ENCODE measurements at regions not wholly inside any gene's neighbourhood (a gene's known extent, or its start where the extent isn't known, plus 50 kb on each side); places are given as distances from the start of the nearest gene placed in this dataset.

GRCh38 chr12:107487011-107487680 is 198.5 kb upstream of the PWP1 start:
- in situ Hi-C loops (cut with HindIII; ENCODE audit: extremely low pct_ligation_motif_present, low pct_unique_long_range_greater_than_20kb): no loop called here

More at GRCh38 chr12:107487011-107487680, 198.5 kb upstream of the PWP1 start:
- no peak overlapping the region for H3K9ac ChIP-seq (ENCODE audit: insufficient read depth, low read depth, low read length)
- H3K27ac ChIP-seq (ENCODE audit: extremely low read length, insufficient read depth, low read length): no peak overlapping the region
- ATAC-seq: no peak
- no peaks in the 10 kb centered on the region for H3K36me3 ChIP-seq (replicated peaks in 1 of 2; ENCODE audit: control insufficient read depth in 1 of 2, insufficient read depth in 2 of 2, low read length in 2 of 2)
- no peak overlapping the region for H3K4me3 ChIP-seq (replicated peaks in 1 of 3; ENCODE audit: insufficient read depth in 1 of 3, low read depth in 2 of 3, low read length in 3 of 3)
- H2AFZ ChIP-seq (ENCODE audit: low read length): no peak overlapping the region
- H3K4me1 ChIP-seq (ENCODE audit: insufficient read depth, low read length): peaks cover 41% of the 10 kb centered on the region
- POLR2A ChIA-PET: no interaction called here
- TF ChIP-seq ZNF580 (CRISPR knock-in tag; IDR thresholded peaks at IDR 0.05; ENCODE audit: borderline replicate concordance, low read depth) (no peak), PCBP1 (IDR thresholded peaks at IDR 0.05; ENCODE audit: borderline replicate concordance, low read depth, low read length) (no peak), HOXA9 (CRISPR knock-in tag; IDR thresholded peaks at IDR 0.05; ENCODE audit: borderline replicate concordance) (no peak), ERF (CRISPR knock-in tag; IDR thresholded peaks at IDR 0.05) (no peak), SKIL (CRISPR knock-in tag; IDR thresholded peaks at IDR 0.05; ENCODE audit: borderline replicate concordance) (no peak), HDAC2 (CRISPR knock-in tag; IDR thresholded peaks at IDR 0.05) (no peak), TOPORS (CRISPR knock-in tag; IDR thresholded peaks at IDR 0.05) (no peak), BORCS8-MEF2B (CRISPR knock-in tag; IDR thresholded peaks at IDR 0.05) (no peak), RBAK (CRISPR knock-in tag; IDR thresholded peaks at IDR 0.05) (no peak), ZNF790 (CRISPR knock-in tag; IDR thresholded peaks at IDR 0.05; ENCODE audit: borderline replicate concordance) (no peak), ZNF552 (CRISPR knock-in tag; IDR thresholded peaks at IDR 0.05; ENCODE audit: borderline replicate concordance) (no peak)
- H3K27me3 ChIP-seq (ENCODE audit: control insufficient read depth in 1 of 2, insufficient read depth in 2 of 2, low read length in 2 of 2): no peaks in the 10 kb centered on the region
- DNase-seq (ENCODE audit: low spot score): no peak
- 74% methylated on average over 2 of the region's 2 CpGs for WGBS (ENCODE audit: low lambda C conversion rate)
- H3K79me2 ChIP-seq (ENCODE audit: insufficient read depth, low read length): no peaks in the 10 kb centered on the region
- CTCF ChIA-PET (ENCODE audit: low intra/inter-chr PET ratio, low total read pairs): no interaction called here
- no TSS peak for BruUV-seq (replicated peaks)
- no peaks in the 10 kb centered on the region for H4K20me1 ChIP-seq (ENCODE audit: insufficient read depth, low read length)
- H3K4me2 ChIP-seq (ENCODE audit: low read depth, low read length): no peak overlapping the region
- intact Hi-C loops (cut with micrococcal nuclease; ENCODE audit: unreplicated experiment): no loop called here
- no peaks in the 10 kb centered on the region for H3K9me3 ChIP-seq (ENCODE audit: low read length)
- FAIRE-seq: no peak
